PFSK-1 (cell line): ENCODE measurements at regions not wholly inside any gene's neighbourhood (a gene's known extent, or its start where the extent isn't known, plus 50 kb on each side); places are given as distances from the start of the nearest gene placed in this dataset.

ENCODE experiments used
- POLR2AphosphoS5 ChIP-seq: IDR thresholded peaks from 2 replicates; pipeline ENCODE4 v1.6.1; 2012; ENCODE audit warnings: low read depth, mild to moderate bottlenecking, control low read depth, low read length, moderate library complexity
- SIN3A ChIP-seq: IDR thresholded peaks from 2 replicates; pipeline ENCODE4 v1.6.1; 2012; ENCODE audit warnings: mild to moderate bottlenecking, low read length, moderate library complexity, borderline replicate concordance; ENCODE audit not compliant: insufficient read depth
- TAF1 ChIP-seq: IDR thresholded peaks from 2 replicates; pipeline ENCODE4 v1.6.1; 2012; ENCODE audit warnings: low read length, control low read depth, borderline replicate concordance; ENCODE audit not compliant: insufficient read depth
- TF ChIP-seq, protein P1 (sequence below), 2 experiments: IDR thresholded peaks; 2 replicates each; pipeline versions ENCODE4 v1.6.1 to v1.8.0; 2011 to 2012; ENCODE audit warnings: low read depth in 2 of 2, low read length in 2 of 2, control low read depth in 1 of 2, inconsistent platforms in 1 of 2, mild to moderate bottlenecking in 1 of 2, moderate library complexity in 1 of 2; ENCODE audit not compliant: insufficient read depth in 1 of 2

- no peak for TF ChIP-seq TAF1
- no peak for TF ChIP-seq POLR2AphosphoS5
- no peak for TF ChIP-seq SIN3A
- TF ChIP-seq, protein P1, sequence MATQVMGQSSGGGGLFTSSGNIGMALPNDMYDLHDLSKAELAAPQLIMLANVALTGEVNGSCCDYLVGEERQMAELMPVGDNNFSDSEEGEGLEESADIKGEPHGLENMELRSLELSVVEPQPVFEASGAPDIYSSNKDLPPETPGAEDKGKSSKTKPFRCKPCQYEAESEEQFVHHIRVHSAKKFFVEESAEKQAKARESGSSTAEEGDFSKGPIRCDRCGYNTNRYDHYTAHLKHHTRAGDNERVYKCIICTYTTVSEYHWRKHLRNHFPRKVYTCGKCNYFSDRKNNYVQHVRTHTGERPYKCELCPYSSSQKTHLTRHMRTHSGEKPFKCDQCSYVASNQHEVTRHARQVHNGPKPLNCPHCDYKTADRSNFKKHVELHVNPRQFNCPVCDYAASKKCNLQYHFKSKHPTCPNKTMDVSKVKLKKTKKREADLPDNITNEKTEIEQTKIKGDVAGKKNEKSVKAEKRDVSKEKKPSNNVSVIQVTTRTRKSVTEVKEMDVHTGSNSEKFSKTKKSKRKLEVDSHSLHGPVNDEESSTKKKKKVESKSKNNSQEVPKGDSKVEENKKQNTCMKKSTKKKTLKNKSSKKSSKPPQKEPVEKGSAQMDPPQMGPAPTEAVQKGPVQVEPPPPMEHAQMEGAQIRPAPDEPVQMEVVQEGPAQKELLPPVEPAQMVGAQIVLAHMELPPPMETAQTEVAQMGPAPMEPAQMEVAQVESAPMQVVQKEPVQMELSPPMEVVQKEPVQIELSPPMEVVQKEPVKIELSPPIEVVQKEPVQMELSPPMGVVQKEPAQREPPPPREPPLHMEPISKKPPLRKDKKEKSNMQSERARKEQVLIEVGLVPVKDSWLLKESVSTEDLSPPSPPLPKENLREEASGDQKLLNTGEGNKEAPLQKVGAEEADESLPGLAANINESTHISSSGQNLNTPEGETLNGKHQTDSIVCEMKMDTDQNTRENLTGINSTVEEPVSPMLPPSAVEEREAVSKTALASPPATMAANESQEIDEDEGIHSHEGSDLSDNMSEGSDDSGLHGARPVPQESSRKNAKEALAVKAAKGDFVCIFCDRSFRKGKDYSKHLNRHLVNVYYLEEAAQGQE (IDR thresholded peaks at IDR 0.05; ENCODE audit: insufficient read depth in 1 of 2, low read depth in 2 of 2, low read length in 2 of 2), result no peak
Measured at GRCh38 chr14:98695809-98696208, 576.2 kb downstream of the BCL11B start.
